ENCODE measurements at regions not wholly inside any gene's neighbourhood (a gene's known extent, or its start where the extent isn't known, plus 50 kb on each side); places are given as distances from the start of the nearest gene placed in this dataset.
"Not testable (repeated sequence)": the region's sequence is repeated elsewhere in the genome, so short reads cannot be mapped to it uniquely, and the experiment has no call there.

DNA sequence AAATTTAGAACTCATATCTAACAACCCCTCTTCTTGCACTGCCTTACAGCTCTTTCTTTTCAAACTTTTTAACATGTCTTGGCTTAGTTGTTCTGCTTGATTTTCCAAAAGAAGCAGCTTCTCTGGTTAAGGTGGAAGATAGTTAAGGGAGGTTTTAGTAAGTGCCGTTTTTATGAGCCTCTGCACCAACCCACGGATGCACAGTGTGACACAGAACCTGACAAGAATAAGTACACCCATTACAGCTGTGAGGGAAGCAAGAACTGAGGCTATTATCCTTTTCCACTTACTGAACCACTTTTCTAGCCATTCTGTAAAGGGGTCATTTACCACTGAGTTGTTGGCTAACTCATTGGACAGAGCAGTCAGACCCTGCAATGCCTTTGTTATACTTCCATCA, 336.0 kb upstream of the PCDH10 start:
- not testable (repeated sequence) for H3K36me3 ChIP-seq (ENCODE audit: control insufficient read depth in 2 of 2, insufficient read depth in 2 of 2, low read length in 2 of 2); H3K4me1 ChIP-seq (ENCODE audit: control insufficient read depth, insufficient read depth, low read length); H3K4me3 ChIP-seq (ENCODE audit: low read length in 2 of 2); H3K27ac ChIP-seq (ENCODE audit: low read length); H3K9ac ChIP-seq (ENCODE audit: low read length in 2 of 2); H3K9me3 ChIP-seq (ENCODE audit: control insufficient read depth in 2 of 2, low read length in 2 of 2); H3K27me3 ChIP-seq (ENCODE audit: control insufficient read depth in 1 of 2, insufficient read depth in 2 of 2, low read length in 2 of 2)

DNA sequence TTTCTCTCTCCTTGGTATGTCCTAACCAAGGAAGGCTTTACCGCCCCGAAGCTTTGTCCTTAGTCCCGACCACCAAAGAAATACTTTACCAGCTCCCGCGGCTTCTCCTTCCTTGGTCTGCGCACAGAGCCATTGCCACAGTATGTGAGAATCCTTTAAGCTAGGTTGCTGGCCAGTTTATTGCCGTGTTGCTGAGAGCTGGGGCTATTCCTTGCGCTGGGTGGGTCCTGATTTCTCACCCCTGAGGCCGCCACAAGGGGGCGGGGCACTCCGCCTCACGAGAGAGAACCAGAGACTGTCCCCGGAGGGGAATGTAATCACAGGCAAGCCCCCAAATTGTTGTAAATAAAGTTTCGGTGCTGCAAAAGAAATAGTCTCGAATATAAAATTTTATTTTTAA, 331.0 kb upstream of the PCDH10 start:
- Histone ChIP-seq H3K27me3 (ENCODE audit: control insufficient read depth in 1 of 2, insufficient read depth in 2 of 2, low read length in 2 of 2) (no peaks in the 10 kb centered on the region), H3K4me3 (ENCODE audit: low read length in 2 of 2) (no peak overlapping the region), H3K27ac (ENCODE audit: low read length) (no peak overlapping the region), H3K36me3 (ENCODE audit: control insufficient read depth in 2 of 2, insufficient read depth in 2 of 2, low read length in 2 of 2) (no peaks in the 10 kb centered on the region), H3K9ac (ENCODE audit: low read length in 2 of 2) (no peak overlapping the region), H3K4me1 (ENCODE audit: control insufficient read depth, insufficient read depth, low read length) (no peaks in the 10 kb centered on the region), H3K9me3 (ENCODE audit: control insufficient read depth in 2 of 2, low read length in 2 of 2) (no peaks in the 10 kb centered on the region)

DNA sequence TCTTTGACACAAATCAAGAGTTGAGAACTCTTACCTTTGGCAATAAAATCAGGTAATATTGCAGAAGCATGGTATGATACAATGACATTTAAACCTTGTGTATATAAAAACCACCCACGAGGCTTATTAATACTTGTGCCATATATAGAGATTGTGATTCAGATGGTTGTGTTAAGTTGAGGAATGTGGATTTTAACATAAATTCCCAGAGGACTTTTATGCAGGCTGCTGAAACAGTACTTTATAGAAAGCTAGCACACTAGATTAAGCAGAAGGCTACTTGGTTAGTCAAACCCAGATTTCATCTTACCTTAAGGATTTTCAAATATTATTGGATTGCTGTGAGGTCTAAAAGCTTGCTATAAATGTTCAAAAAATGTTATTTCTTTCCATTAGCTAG, 325.7 kb upstream of the PCDH10 start:
- H3K36me3 ChIP-seq (ENCODE audit: control insufficient read depth in 2 of 2, insufficient read depth in 2 of 2, low read length in 2 of 2): no peaks in the 10 kb centered on the region
- no peak overlapping the region for H3K9ac ChIP-seq (ENCODE audit: low read length in 2 of 2)

DNA sequence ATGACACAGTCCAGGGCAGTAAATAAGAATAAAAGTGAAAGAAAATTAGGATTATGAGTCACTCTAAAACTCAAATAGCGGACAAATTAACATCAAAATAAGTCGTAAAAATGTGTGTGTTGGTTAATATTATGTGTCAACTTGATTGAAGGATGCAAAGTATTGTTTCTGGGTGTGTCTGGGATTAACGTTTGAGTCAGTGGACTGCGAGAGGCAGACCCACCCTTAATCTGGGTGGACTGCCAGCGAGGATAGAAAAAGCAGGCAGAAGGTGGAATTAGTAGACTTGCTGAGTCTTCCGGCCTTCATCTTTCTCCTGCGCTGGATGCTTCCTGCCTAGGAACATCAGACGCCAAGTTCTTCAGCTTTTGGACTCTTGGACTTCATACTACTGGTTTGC, 324.3 kb upstream of the PCDH10 start:
- no peaks in the 10 kb centered on the region for H3K27me3 ChIP-seq (ENCODE audit: control insufficient read depth in 1 of 2, insufficient read depth in 2 of 2, low read length in 2 of 2)
- no peaks in the 10 kb centered on the region for H3K36me3 ChIP-seq (ENCODE audit: control insufficient read depth in 2 of 2, insufficient read depth in 2 of 2, low read length in 2 of 2)
- no peaks in the 10 kb centered on the region for H3K4me1 ChIP-seq (ENCODE audit: control insufficient read depth, insufficient read depth, low read length)
- H3K4me3 ChIP-seq (ENCODE audit: low read length in 2 of 2): no peak overlapping the region
- no peak overlapping the region for H3K27ac ChIP-seq (ENCODE audit: low read length)
- H3K9me3 ChIP-seq (ENCODE audit: control insufficient read depth in 2 of 2, low read length in 2 of 2): no peaks in the 10 kb centered on the region
- no peak overlapping the region for H3K9ac ChIP-seq (ENCODE audit: low read length in 2 of 2)

More for the DNA sequence above, 325.7 kb upstream of the PCDH10 start:
- Histone ChIP-seq H3K4me3 (ENCODE audit: low read length in 2 of 2) (no peak overlapping the region), H3K27ac (ENCODE audit: low read length) (no peak overlapping the region), H3K9me3 (ENCODE audit: control insufficient read depth in 2 of 2, low read length in 2 of 2) (no peaks in the 10 kb centered on the region), H3K4me1 (ENCODE audit: control insufficient read depth, insufficient read depth, low read length) (no peaks in the 10 kb centered on the region), H3K27me3 (ENCODE audit: control insufficient read depth in 1 of 2, insufficient read depth in 2 of 2, low read length in 2 of 2) (no peaks in the 10 kb centered on the region)

DNA sequence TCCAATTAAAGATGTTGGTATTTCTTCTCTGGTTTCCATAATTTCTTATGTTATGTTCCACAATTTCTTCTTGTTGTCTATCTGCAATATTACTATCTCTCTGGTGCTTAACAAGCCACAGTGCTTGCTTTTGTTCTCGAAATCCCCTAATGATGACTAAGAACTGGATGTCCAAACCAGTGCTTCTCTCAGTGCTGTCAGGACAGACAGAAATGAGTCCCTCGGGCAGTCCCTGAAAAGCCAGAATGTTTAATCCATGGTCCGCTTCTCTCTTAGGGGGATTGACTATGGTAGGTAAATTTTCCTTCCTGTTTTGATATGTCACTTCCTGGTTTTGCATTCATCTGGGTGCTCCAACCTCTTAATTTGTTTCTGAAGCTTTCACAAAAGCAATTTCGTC, 321.6 kb upstream of the PCDH10 start:
- Histone ChIP-seq H3K4me1 (ENCODE audit: control insufficient read depth, insufficient read depth, low read length) (no peaks in the 10 kb centered on the region), H3K27ac (ENCODE audit: low read length) (no peak overlapping the region)

DNA sequence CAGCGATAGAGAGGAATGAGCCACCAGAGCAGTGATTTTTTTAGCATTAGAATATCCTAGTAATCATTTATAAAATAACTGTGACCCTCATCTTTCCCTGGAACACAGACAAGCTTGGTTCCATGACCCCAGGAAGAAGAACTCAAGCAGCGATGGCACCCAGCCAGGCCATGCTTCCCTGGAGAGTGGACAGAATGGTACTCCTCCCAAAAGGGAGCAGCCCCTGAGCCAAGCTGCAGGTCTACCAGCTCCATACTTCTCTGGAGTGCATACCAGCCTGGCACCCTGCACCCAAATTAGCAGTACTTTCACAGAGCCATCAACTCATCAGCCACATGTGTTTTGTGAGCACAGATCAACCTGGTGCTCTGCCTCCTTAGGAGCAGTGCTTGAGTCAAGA, 310.9 kb upstream of the PCDH10 start:
- Histone ChIP-seq H3K9ac (ENCODE audit: low read length in 2 of 2) (no peak overlapping the region), H3K36me3 (ENCODE audit: control insufficient read depth in 2 of 2, insufficient read depth in 2 of 2, low read length in 2 of 2) (no peaks in the 10 kb centered on the region), H3K4me3 (ENCODE audit: low read length in 2 of 2) (no peak overlapping the region), H3K4me1 (ENCODE audit: control insufficient read depth, insufficient read depth, low read length) (no peaks in the 10 kb centered on the region), H3K27ac (ENCODE audit: low read length) (no peak overlapping the region), H3K27me3 (ENCODE audit: control insufficient read depth in 1 of 2, insufficient read depth in 2 of 2, low read length in 2 of 2) (no peaks in the 10 kb centered on the region), H3K9me3 (ENCODE audit: control insufficient read depth in 2 of 2, low read length in 2 of 2) (peaks cover 0 to 5% of the 10 kb centered on the region in 2 donors)

More for the DNA sequence above, 321.6 kb upstream of the PCDH10 start:
- Histone ChIP-seq H3K36me3 (ENCODE audit: control insufficient read depth in 2 of 2, insufficient read depth in 2 of 2, low read length in 2 of 2) (no peaks in the 10 kb centered on the region), H3K9ac (ENCODE audit: low read length in 2 of 2) (no peak overlapping the region), H3K27me3 (ENCODE audit: control insufficient read depth in 1 of 2, insufficient read depth in 2 of 2, low read length in 2 of 2) (no peaks in the 10 kb centered on the region), H3K4me3 (ENCODE audit: low read length in 2 of 2) (no peak overlapping the region), H3K9me3 (ENCODE audit: control insufficient read depth in 2 of 2, low read length in 2 of 2) (no peaks in the 10 kb centered on the region)

DNA sequence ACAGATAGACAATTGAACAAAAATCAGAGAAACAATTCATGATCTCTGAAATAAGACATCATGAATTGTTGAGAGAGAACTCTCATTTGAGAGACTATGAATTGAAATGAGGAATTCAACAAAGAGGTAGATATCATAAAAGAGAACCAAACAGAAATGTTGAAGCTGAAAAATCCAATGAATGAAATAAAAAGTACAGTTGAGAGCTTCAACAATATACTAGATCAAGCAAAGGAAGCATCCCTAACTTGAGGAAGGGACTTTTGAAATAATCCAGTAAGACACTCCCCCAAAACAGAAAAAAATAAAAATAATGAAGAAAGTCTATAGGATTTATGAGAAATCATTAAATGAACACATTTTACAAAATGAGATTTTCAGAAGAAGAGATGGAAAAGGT, 310.0 kb upstream of the PCDH10 start:
- no peaks in the 10 kb centered on the region for H3K4me1 ChIP-seq (ENCODE audit: control insufficient read depth, insufficient read depth, low read length)
- no peaks in the 10 kb centered on the region for H3K36me3 ChIP-seq (ENCODE audit: control insufficient read depth in 2 of 2, insufficient read depth in 2 of 2, low read length in 2 of 2)
- H3K27me3 ChIP-seq (ENCODE audit: control insufficient read depth in 1 of 2, insufficient read depth in 2 of 2, low read length in 2 of 2): no peaks in the 10 kb centered on the region
- H3K9me3 ChIP-seq (ENCODE audit: control insufficient read depth in 2 of 2, low read length in 2 of 2): peaks cover 0 to 5% of the 10 kb centered on the region in 2 donors
- no peak overlapping the region for H3K4me3 ChIP-seq (ENCODE audit: low read length in 2 of 2)
- no peak overlapping the region for H3K9ac ChIP-seq (ENCODE audit: low read length in 2 of 2)
- H3K27ac ChIP-seq (ENCODE audit: low read length): no peak overlapping the region

DNA sequence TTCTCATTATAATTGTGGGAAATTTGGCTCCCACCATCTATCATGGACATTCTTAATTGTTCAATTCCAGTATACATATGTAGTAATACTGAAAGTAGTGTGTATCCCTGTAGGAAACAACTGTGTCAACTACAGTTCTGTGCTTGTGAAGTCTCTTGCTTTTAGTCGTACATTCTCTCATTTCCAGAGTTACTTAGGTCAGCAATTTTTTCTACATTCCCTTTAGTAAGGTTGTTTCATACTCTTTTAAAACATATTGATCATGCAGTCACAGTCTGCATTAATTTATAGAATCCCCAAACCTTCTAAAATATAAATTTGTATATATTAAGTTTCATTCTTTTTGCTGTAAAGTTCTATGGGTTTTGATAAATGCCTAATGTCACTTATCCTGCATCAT, 289.2 kb upstream of the PCDH10 start:
- no peak overlapping the region for H3K9ac ChIP-seq (ENCODE audit: low read length in 2 of 2)
- no peaks in the 10 kb centered on the region for H3K9me3 ChIP-seq (ENCODE audit: control insufficient read depth in 2 of 2, low read length in 2 of 2)
- H3K4me3 ChIP-seq (ENCODE audit: low read length in 2 of 2): no peak overlapping the region
- no peaks in the 10 kb centered on the region for H3K36me3 ChIP-seq (ENCODE audit: control insufficient read depth in 2 of 2, insufficient read depth in 2 of 2, low read length in 2 of 2)
- no peaks in the 10 kb centered on the region for H3K4me1 ChIP-seq (ENCODE audit: control insufficient read depth, insufficient read depth, low read length)
- no peaks in the 10 kb centered on the region for H3K27me3 ChIP-seq (ENCODE audit: control insufficient read depth in 1 of 2, insufficient read depth in 2 of 2, low read length in 2 of 2)
- H3K27ac ChIP-seq (ENCODE audit: low read length): no peak overlapping the region

DNA sequence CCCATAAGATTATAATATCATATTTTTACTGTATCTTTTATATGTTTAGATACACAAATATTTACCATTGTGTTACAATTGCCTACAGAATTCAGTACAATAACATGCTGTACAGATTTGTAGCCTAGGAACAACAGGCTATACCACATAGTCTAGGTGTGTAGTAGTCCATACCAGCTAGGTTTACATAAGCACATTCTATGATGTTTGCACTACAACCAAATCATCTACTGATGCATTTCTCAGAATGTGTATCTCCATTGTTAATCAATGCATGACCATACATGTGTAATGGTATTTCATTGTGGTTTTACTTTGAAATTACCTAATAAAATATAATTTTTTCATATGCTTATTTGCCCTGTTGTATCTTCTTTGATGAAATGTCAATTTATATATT, 288.1 kb upstream of the PCDH10 start:
- H3K27me3 ChIP-seq (ENCODE audit: control insufficient read depth in 1 of 2, insufficient read depth in 2 of 2, low read length in 2 of 2): no peaks in the 10 kb centered on the region
- H3K36me3 ChIP-seq (ENCODE audit: control insufficient read depth in 2 of 2, insufficient read depth in 2 of 2, low read length in 2 of 2): no peaks in the 10 kb centered on the region
- H3K4me1 ChIP-seq (ENCODE audit: control insufficient read depth, insufficient read depth, low read length): no peaks in the 10 kb centered on the region
- no peak overlapping the region for H3K9ac ChIP-seq (ENCODE audit: low read length in 2 of 2)
- no peak overlapping the region for H3K27ac ChIP-seq (ENCODE audit: low read length)
- no peaks in the 10 kb centered on the region for H3K9me3 ChIP-seq (ENCODE audit: control insufficient read depth in 2 of 2, low read length in 2 of 2)
- H3K4me3 ChIP-seq (ENCODE audit: low read length in 2 of 2): no peak overlapping the region

DNA sequence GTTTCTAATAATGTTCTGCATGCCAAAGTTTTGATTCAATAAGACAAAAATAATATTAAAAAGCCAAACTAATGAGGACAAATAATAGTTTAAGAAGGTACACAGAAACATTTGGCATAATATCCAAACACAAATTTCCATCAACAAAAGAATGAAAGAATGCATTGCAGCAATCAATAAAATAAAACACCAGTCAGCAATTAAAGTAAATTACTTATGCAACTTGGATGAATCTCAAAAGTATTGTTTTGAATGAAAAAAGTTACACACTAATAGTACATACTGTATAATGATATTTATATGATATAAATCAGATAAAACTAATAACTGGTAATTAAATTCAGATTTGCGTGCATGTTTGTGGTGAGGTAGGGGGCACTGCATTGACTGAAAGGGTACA, 285.5 kb upstream of the PCDH10 start:
- no peaks in the 10 kb centered on the region for H3K9me3 ChIP-seq (ENCODE audit: control insufficient read depth in 2 of 2, low read length in 2 of 2)
- H3K27ac ChIP-seq (ENCODE audit: low read length): no peak overlapping the region
- no peaks in the 10 kb centered on the region for H3K4me1 ChIP-seq (ENCODE audit: control insufficient read depth, insufficient read depth, low read length)
- H3K4me3 ChIP-seq (ENCODE audit: low read length in 2 of 2): no peak overlapping the region
- no peaks in the 10 kb centered on the region for H3K27me3 ChIP-seq (ENCODE audit: control insufficient read depth in 1 of 2, insufficient read depth in 2 of 2, low read length in 2 of 2)
- H3K36me3 ChIP-seq (ENCODE audit: control insufficient read depth in 2 of 2, insufficient read depth in 2 of 2, low read length in 2 of 2): no peaks in the 10 kb centered on the region
- H3K9ac ChIP-seq (ENCODE audit: low read length in 2 of 2): no peak overlapping the region

DNA sequence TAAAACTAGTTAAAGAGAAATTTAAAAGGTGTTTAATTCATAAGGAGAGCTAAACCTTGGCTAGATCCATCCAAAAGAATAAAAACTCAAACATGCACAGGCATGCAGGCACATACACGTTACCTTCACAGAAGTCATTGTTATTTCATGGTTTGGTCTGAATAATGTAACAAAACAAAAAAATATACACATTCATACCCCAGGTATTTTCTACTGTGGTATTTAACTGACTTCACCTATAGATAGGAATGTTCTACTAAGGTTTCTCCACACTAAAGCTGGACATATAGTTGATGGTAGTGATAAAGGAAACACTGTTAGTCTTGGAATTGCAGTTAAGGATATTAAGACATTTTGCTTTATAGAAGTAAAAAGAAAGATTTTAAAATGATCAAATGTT, 283.6 kb upstream of the PCDH10 start:
- Histone ChIP-seq H3K36me3 (ENCODE audit: control insufficient read depth in 2 of 2, insufficient read depth in 2 of 2, low read length in 2 of 2) (no peaks in the 10 kb centered on the region), H3K9me3 (ENCODE audit: control insufficient read depth in 2 of 2, low read length in 2 of 2) (no peaks in the 10 kb centered on the region)

DNA sequence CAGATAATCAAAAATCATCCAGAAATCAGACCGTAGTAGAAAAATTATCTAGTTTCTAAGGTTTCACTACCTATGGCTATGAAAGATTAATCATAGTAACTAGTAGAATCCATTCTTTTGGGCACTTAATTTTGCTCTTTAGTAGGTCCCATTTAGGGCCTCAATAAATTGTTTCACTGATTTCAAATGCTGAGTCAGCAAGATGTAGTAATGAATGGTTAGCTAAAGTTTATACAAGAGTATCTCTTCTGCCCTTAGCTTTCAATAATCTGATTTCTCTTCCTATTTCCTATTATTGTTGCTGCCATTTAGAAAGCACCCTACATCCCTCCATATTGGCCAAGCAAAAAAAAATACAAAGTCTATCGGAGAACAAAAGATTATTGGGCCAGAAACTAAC, 283.2 kb upstream of the PCDH10 start:
- Histone ChIP-seq H3K4me3 (ENCODE audit: low read length in 2 of 2) (no peak overlapping the region), H3K27me3 (ENCODE audit: control insufficient read depth in 1 of 2, insufficient read depth in 2 of 2, low read length in 2 of 2) (no peaks in the 10 kb centered on the region), H3K4me1 (ENCODE audit: control insufficient read depth, insufficient read depth, low read length) (no peaks in the 10 kb centered on the region), H3K9me3 (ENCODE audit: control insufficient read depth in 2 of 2, low read length in 2 of 2) (no peaks in the 10 kb centered on the region), H3K36me3 (ENCODE audit: control insufficient read depth in 2 of 2, insufficient read depth in 2 of 2, low read length in 2 of 2) (no peaks in the 10 kb centered on the region), H3K27ac (ENCODE audit: low read length) (no peak overlapping the region), H3K9ac (ENCODE audit: low read length in 2 of 2) (no peak overlapping the region)

More for the DNA sequence above, 283.6 kb upstream of the PCDH10 start:
- no peaks in the 10 kb centered on the region for H3K27me3 ChIP-seq (ENCODE audit: control insufficient read depth in 1 of 2, insufficient read depth in 2 of 2, low read length in 2 of 2)
- no peak overlapping the region for H3K27ac ChIP-seq (ENCODE audit: low read length)
- H3K9ac ChIP-seq (ENCODE audit: low read length in 2 of 2): no peak overlapping the region
- H3K4me1 ChIP-seq (ENCODE audit: control insufficient read depth, insufficient read depth, low read length): no peaks in the 10 kb centered on the region
- H3K4me3 ChIP-seq (ENCODE audit: low read length in 2 of 2): no peak overlapping the region
